ENCODE measurements at regions not wholly inside any gene's neighbourhood (a gene's known extent, or its start where the extent isn't known, plus 50 kb on each side); places are given as distances from the start of the nearest gene placed in this dataset.
"Not testable (repeated sequence)": the region's sequence is repeated elsewhere in the genome, so short reads cannot be mapped to it uniquely, and the experiment has no call there.

DNA sequence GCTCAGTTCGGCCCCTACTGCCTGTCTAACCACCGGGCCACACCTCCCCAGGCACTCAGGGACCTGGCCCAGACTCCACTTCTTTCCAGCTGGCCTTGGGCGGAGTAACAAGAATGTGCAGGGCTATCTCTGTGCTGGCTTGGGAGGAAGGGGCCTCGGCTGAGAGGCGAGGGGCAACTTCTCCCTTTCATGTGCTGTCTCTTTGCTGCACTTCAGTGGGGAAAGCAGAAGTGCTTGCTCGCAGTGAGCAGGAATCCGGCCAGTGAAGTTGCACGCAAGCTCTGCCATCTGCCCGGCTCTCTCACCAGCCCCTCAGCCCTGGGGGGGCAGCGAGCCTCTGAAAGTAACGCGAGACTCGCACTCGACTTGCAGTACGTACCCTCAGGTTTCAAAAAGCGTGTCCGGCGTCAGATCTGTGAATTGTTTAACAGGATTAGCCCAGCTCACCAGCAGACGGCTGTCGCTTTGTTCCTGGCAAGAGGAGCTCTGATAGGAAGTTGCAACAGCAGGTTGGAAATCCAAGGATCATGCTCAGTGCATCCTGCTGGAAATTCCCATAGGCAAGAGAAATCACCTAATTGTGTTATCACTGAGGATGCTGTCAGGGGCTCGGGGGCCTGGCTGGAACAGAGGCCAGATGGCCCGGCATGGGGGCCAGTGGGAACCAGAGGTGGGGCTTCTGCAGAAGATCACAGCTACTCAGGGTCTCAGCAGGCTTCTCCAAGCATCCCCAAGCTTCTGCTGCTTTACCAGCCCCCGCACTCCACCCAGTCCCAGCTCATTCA, 221.1 kb downstream of the NPHP4 start:
- H3K27ac ChIP-seq (ENCODE audit: low read depth, low read length): no peak overlapping the region
- 9 to 11% (median 9%) methylated on average over 23 of the region's 23 CpGs for WGBS, 3 donors

DNA sequence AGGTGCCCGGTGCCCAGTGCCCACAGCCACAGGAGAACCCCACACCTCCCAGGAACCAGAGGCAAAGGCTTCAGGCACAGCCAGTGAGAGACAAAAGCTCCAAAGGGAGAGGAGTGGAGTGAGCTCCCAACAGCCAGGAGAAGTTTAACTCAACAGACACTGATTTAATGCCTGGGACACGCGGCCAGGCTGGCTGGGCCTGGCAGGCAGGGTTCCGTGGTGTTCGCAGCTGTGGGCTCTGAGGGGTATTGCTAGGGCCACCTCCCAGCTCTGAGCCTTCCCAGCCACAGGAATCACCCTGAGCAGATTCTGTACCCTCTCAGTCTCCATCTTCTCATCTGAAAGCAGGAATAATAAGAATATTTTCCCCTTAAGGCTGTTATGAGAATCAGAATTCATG, 222.5 kb downstream of the NPHP4 start:
- H3K27ac ChIP-seq (ENCODE audit: low read depth, low read length): no peak overlapping the region
- 69 to 83% (median 82%) methylated on average over 5 of the region's 5 CpGs for WGBS, 3 donors

DNA sequence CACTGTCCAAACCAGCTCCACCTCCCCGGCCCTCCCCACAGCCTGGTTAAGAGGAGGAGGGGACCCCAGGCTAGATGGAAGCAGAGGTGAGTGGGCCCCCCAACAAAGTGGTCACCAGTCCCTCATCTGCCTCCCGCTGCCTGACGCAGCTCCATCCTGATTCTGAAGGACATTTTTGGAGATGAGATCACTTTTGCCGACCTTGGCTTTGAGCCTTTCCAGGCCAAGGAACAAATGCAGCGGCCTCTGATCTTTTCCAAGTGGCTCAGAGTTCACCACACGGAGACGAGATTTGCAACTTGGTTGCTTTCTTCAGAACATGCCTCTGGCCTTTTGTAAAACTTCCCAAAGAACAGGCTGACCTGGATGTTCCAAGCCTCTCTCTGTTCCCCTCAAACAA, 223.1 kb downstream of the NPHP4 start:
- no peak overlapping the region for H3K27ac ChIP-seq (ENCODE audit: low read depth, low read length)
- 51 to 75% (median 60%) methylated on average over 7 of the region's 7 CpGs for WGBS, 3 donors

DNA sequence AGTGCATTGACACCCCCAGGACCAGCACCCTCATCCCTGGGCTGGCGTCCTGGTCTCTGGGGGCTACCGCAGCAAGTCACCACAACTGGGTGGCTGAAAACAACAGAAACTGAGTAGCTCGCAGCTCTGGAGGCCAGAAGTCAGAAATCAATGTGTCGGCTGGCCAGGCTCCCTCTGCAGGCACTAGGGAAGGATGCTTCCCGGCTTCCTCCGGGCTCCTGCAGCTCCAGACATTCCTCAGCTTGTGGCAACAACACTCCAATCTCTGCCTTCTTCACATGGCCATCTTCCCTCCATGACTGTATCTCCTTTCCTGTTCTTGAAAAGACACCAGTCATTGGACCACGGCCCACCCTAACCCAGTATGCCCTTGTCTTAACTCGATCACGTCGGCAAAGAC, 224.2 kb downstream of the NPHP4 start:
- 65 to 78% (median 66%) methylated on average over 10 of the region's 10 CpGs for WGBS, 3 donors
- H3K27ac ChIP-seq (ENCODE audit: low read depth, low read length): no peak overlapping the region

DNA sequence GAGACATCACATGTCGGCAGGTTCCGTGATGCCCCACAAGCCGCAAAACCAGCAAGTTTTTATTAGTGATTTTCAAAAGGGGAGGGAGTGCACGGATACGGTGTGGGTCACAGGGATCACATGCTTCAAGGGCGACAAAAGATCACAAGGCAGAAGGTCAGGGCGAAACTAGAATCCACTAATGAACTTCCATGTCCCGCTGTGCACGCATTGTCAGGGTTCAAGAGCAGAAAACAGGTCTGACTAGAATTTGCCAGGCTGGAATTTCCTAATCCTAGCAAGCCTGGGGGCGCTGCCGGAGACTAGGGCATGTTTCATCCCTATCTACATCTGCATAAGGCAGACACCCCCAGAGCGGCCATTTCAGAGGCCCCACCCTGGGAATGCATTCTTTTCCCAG, 225.2 kb downstream of the NPHP4 start:
- not testable (repeated sequence) for H3K27ac ChIP-seq (ENCODE audit: low read depth, low read length)
- 43 to 78% (median 73%) methylated on average over 12 of the region's 12 CpGs for WGBS, 3 donors

- no peak overlapping the region for H3K27ac ChIP-seq (ENCODE audit: low read depth, low read length)
- 55 to 79% (median 73%) methylated on average over 16 to 17 of the region's 17 CpGs for WGBS, 3 donors
These were observed 226.0 kb downstream of the NPHP4 start for GRCh38 chr1:5765997-5766913.

- WGBS, 3 donors: 9 to 11% (median 11%) methylated on average over 5 of the region's 5 CpGs
- H3K27ac ChIP-seq (ENCODE audit: low read depth, low read length): no peak overlapping the region
These were observed 226.7 kb downstream of the NPHP4 start for GRCh38 chr1:5765483-5765882.

- no peak overlapping the region for H3K27ac ChIP-seq (ENCODE audit: low read depth, low read length)
- WGBS, 3 donors: 80 to 82% (median 82%) methylated on average over 10 of the region's 10 CpGs
These were observed 227.3 kb downstream of the NPHP4 start for GRCh38 chr1:5764959-5765358.

GRCh38 chr1:5764464-5764863, 227.8 kb downstream of the NPHP4 start:
- H3K27ac ChIP-seq (ENCODE audit: low read depth, low read length): no peak overlapping the region
- 22 to 39% (median 28%) methylated on average over 8 of the region's 8 CpGs for WGBS, 3 donors

- no peak overlapping the region for H3K27ac ChIP-seq (ENCODE audit: low read depth, low read length)
- 58 to 64% (median 59%) methylated on average over 8 of the region's 8 CpGs for WGBS, 3 donors
These were observed 228.4 kb downstream of the NPHP4 start for GRCh38 chr1:5763696-5764370.

DNA sequence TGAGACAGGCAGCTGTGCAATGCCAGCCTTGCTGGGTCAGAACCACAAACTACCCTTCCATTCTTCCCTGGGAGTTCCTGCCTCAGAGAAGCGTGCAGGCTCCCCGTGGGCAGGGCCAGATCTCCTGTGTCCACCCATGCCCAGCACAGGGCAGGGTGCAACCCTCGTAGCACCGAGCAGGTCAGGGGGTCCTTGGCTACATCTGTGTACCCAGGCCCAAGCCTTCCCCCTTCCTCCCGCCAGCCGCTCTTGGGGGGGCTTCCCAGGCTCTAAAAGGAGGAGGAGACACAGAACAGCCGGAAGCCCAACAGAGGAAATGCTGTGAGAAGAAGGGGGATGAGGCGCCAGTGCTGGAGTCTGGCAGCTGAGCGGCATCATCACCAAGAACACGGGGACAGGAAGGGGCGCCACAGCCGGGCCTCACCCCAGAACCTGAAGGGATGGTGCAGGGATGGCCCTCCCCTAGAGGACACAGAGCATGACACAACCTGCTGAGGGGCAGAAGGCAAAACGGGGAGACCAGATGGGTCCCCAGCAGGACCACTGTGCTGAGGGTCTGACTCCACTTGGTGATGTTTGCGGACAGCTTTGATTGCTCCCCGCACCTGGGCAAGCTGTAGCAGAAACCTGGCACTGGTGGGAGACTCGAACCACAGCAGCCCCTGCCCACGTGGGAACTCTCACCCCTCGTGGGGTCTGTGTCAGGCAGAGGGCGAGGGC, 233.2 kb downstream of the NPHP4 start:
- no peak overlapping the region for H3K27ac ChIP-seq (ENCODE audit: low read depth, low read length)
- 60 to 62% (median 61%) methylated on average over 19 of the region's 19 CpGs for WGBS, 3 donors

DNA sequence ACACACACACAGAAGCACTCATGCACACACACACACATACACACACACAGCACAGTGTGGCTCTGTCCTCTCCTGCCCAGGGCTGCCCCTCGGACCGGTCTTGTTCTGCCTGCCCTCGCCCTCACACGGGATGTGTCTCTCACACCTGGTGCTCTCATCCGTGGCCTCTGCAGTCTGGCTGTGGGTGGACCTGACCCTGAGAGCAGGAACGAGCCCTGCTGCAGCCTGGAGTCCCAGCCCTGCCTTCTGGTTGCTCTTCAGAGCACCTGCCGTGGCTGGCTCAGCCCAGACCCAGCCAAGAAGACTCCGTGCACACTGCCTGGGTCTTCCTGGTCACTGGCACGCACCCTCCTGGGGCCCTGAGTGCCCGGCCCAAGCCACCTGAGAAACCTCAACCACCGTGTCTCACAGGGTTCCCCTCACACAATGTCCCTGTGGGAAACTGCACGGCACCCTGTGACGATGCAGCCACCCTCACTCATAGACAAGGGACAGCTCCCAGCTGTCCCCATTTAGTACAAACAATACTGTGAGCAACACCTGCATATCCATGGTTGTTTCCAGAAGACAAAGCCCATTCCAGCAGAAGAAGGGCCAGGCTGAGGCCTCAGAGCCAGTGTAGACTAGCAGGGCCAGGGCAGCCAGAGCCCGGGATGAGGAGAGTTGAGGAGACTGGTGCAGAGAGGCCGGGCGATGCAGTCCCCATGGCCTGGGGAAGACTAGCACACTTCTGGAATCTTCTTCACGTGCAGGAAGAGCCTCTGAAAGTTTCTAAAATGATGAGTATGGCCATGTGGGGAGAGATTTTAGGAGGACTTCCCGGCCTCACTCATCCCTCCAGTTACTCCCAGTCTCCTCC, 234.0 kb downstream of the NPHP4 start:
- H3K27ac ChIP-seq (ENCODE audit: low read depth, low read length): no peak overlapping the region
- 62 to 76% (median 71%) methylated on average over 18 of the region's 18 CpGs for whole genome bisulfite sequencing, 3 donors

- no peak overlapping the region for H3K27ac ChIP-seq (ENCODE audit: low read depth, low read length)
- WGBS, 3 donors: 84 to 85% (median 84%) methylated on average over 18 of the region's 18 CpGs
These were observed 234.9 kb downstream of the NPHP4 start for GRCh38 chr1:5757187-5757805.

DNA sequence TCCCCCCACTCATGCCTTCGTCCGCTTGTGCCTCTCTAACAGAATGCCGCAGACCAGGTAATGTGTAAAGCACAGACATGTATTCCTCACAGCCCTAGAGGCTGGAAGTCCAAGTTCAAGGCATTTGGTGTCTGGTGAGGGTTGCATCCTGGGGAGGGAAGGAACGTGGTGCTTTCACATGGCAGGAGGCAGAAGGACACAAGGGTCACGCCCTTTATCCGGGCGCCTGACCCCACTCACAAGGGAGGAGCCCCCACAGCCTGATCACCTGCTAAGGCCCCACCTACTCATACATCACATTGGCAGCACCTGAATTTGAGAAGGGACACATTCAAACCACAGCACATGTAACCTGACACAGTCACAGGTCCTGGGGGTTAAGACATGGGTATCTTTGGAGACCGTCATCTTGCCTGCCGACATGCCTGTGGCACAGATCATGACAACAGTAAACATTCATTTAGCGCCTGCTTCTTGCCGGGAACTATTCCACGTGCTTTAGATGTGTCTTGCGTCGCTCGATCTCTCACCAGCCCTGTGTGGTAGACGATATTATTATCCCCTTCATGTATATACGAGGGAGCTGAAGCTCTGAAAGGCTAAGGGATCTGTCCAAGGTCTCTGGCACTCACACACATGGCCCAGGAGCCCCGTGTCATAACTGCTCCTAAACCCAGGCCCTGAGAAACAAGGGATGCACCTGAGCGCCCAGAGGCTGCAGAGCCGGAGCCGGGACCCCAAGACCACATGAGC, 235.6 kb downstream of the NPHP4 start:
- WGBS, 3 donors: 67 to 82% (median 81%) methylated on average over 21 of the region's 21 CpGs
- no peak overlapping the region for H3K27ac ChIP-seq (ENCODE audit: low read depth, low read length)

DNA sequence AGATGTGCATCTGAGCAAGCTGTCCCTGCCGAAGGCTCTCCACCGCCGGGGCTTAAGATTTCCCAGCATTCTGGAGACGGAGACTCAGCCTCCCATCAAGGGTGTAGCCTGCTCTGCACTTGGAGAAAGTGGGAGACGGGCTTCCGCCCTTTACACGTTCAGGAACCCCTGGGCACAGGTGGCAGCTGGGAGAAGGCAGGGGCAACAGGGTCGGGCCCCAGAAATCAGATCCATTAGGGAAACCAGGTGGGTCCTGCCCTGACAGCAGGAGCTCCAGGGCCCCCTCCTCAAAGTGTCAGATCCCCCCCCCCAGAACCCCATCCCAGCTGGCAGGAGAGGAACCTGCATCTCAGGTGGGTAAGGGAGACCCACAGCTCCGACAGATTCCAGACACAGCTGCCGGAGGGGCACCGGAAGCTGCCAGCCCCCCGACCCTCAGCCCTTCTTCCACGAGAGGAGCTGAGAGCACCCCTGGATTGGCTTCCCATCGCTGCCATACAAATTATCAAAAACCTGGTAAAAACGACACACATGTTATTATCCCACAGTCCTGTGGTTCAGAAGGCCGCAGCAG, 236.6 kb downstream of the NPHP4 start:
- no peak overlapping the region for H3K27ac ChIP-seq (ENCODE audit: low read depth, low read length)
- 73 to 86% (median 86%) methylated on average over 16 of the region's 16 CpGs for WGBS, 3 donors
